ENCODE measurements at regions not wholly inside any gene's neighbourhood (a gene's known extent, or its start where the extent isn't known, plus 50 kb on each side); places are given as distances from the start of the nearest gene placed in this dataset.

- Histone ChIP-seq H3K4me1 (no peaks in the 10 kb centered on the region), H3K36me3 (no peaks in the 10 kb centered on the region), H3K4me3 (no peak overlapping the region), H3K9ac (no peak overlapping the region), H3K9me3 (replicated peaks in 1 of 11) (no peaks in the 10 kb centered on the region), H3K27me3 (no peaks in the 10 kb centered on the region), H3K4me2 (no peak overlapping the region), H4K20me1 (no peaks in the 10 kb centered on the region), H3K27ac (no peak overlapping the region)
- no peak for TF ChIP-seq Cebpa-rat (IDR thresholded peaks at IDR 0.05)
These were observed 646.2 kb upstream of the FOXG1 start for GRCh38 chr14:28120391-28120790.

GRCh38 chr14:28121512-28122297 lies 644.9 kb upstream of the FOXG1 start:
- H3K27ac ChIP-seq, result no peak overlapping the region
- H3K4me1 ChIP-seq, result no peaks in the 10 kb centered on the region
- H3K9ac ChIP-seq, result no peak overlapping the region
- no peaks in the 10 kb centered on the region for H3K9me3 ChIP-seq (replicated peaks in 1 of 11)
- no peak overlapping the region for H3K4me2 ChIP-seq
- no peak overlapping the region for H3K4me3 ChIP-seq
- H3K36me3 ChIP-seq, result no peaks in the 10 kb centered on the region
- no peaks in the 10 kb centered on the region for H4K20me1 ChIP-seq
- no peaks in the 10 kb centered on the region for H3K27me3 ChIP-seq
- no peak for TF ChIP-seq Cebpa-rat (IDR thresholded peaks at IDR 0.05)

DNA sequence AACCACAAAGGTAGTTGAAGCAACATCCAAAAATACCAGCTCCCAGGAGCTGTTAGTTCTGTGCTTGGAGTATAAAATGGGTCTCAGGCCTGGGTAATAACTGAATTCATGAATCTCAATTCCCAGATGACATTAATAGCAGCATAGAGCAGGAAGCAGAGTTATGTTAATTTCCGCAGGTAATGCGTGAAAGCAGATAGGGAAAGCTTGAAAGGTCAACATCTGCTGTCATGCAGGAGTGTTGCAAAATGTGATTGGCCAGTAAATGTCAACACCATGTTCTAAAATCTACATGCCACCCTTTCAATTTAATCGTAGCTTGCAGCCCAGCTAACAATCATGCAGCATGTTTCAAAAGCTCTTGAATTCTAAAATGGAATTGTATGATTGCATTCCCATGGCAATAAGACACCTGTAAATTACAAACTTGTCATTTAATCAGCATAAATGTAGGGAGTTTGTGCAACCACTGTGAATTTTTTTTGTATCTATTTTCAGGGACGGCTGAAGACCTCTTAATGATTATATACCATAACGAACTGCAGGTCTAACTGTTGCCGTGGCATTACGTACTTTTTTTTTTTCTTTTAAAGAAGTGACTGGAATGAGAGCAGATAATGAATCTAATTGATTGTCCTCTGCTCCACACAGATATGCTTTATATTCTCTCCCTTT lies 635.8 kb upstream of the FOXG1 start:
- no peaks in the 10 kb centered on the region for H4K20me1 ChIP-seq
- no peak for TF ChIP-seq Cebpa-rat (IDR thresholded peaks at IDR 0.05)
- no peak overlapping the region for H3K4me2 ChIP-seq
- H3K27ac ChIP-seq, result no peak overlapping the region
- H3K36me3 ChIP-seq, result no peaks in the 10 kb centered on the region
- no peaks in the 10 kb centered on the region for H3K27me3 ChIP-seq
- peaks cover 0 to 6% (median 0%) of the 10 kb centered on the region in 10 experiments; a peak in 1 of 20 replicates for H3K4me1 ChIP-seq
- no peaks in the 10 kb centered on the region for H3K9me3 ChIP-seq (replicated peaks in 1 of 11)
- no peak overlapping the region for H3K9ac ChIP-seq
- H3K4me3 ChIP-seq, result no peak overlapping the region

GRCh38 chr14:28138341-28138740 lies 628.2 kb upstream of the FOXG1 start:
- no peak for TF ChIP-seq Cebpa-rat (IDR thresholded peaks at IDR 0.05)
- Histone ChIP-seq H3K36me3 (no peaks in the 10 kb centered on the region), H3K9me3 (replicated peaks in 1 of 11) (no peaks in the 10 kb centered on the region), H3K4me3 (no peak overlapping the region), H3K4me1 (no peaks in the 10 kb centered on the region), H3K27me3 (no peaks in the 10 kb centered on the region), H4K20me1 (no peaks in the 10 kb centered on the region), H3K9ac (no peak overlapping the region), H3K4me2 (no peak overlapping the region), H3K27ac (no peak overlapping the region)

- H3K27me3 ChIP-seq, result no peaks in the 10 kb centered on the region
- H3K4me1 ChIP-seq, result no peaks in the 10 kb centered on the region
- H3K9me3 ChIP-seq (replicated peaks in 1 of 11), result no peaks in the 10 kb centered on the region
- no peak overlapping the region for H3K4me3 ChIP-seq
- H3K27ac ChIP-seq, result no peak overlapping the region
- TF ChIP-seq Cebpa-rat (IDR thresholded peaks at IDR 0.05), result no peak
- H3K9ac ChIP-seq, result no peak overlapping the region
- no peaks in the 10 kb centered on the region for H4K20me1 ChIP-seq
- H3K36me3 ChIP-seq, result no peaks in the 10 kb centered on the region
- H3K4me2 ChIP-seq, result no peak overlapping the region
These were observed 624.9 kb upstream of the FOXG1 start for GRCh38 chr14:28141662-28142061.

DNA sequence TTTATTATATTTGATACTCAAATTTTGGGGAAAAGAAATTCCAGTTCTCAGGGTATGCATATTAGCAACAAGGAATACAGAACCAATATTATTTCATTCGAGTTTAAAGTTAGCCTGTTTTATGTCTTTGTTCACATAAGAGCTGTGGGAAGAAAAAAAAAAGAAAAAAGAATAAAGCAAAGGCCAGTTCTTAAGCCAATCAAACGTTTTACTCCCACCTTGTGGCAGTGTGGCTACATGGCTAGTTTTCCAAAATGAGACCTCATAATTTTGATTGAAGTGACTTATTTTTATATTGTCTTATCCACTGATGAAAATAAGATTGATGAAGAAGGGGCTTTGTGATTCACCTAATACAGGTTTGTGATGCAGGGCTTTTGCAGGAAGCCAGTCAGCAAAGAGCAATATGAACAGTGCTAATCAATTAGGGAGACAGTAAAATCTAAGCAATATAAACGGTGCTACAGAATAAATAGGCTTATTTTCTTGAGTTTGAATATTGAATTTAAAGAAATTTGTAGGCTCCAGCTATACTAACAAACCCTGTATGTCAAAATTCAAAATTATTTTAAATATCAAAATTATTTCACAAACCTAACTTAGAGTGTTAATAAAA lies 624.1 kb upstream of the FOXG1 start:
- H3K27me3 ChIP-seq, result no peaks in the 10 kb centered on the region
- no peak overlapping the region for H3K4me2 ChIP-seq
- no peak overlapping the region for H3K9ac ChIP-seq
- no peak for TF ChIP-seq Cebpa-rat (IDR thresholded peaks at IDR 0.05)
- H3K4me3 ChIP-seq, result no peak overlapping the region
- H3K36me3 ChIP-seq, result no peaks in the 10 kb centered on the region
- no peak overlapping the region for H3K27ac ChIP-seq
- H3K9me3 ChIP-seq (replicated peaks in 1 of 11), result no peaks in the 10 kb centered on the region
- no peaks in the 10 kb centered on the region for H4K20me1 ChIP-seq
- no peaks in the 10 kb centered on the region for H3K4me1 ChIP-seq

GRCh38 chr14:28143316-28143715 lies 623.3 kb upstream of the FOXG1 start:
- Histone ChIP-seq H3K36me3 (no peaks in the 10 kb centered on the region), H3K27me3 (no peaks in the 10 kb centered on the region), H3K4me3 (no peak overlapping the region), H4K20me1 (no peaks in the 10 kb centered on the region), H3K9ac (no peak overlapping the region), H3K4me2 (no peak overlapping the region), H3K9me3 (replicated peaks in 1 of 11) (no peaks in the 10 kb centered on the region), H3K27ac (no peak overlapping the region), H3K4me1 (no peaks in the 10 kb centered on the region)
- TF ChIP-seq Cebpa-rat (IDR thresholded peaks at IDR 0.05), result no peak

GRCh38 chr14:28151926-28152325 lies 614.7 kb upstream of the FOXG1 start:
- H3K9ac ChIP-seq, result no peak overlapping the region
- H3K4me2 ChIP-seq, result no peak overlapping the region
- H3K4me3 ChIP-seq, result no peak overlapping the region
- no peaks in the 10 kb centered on the region for H3K27me3 ChIP-seq
- H3K9me3 ChIP-seq (replicated peaks in 1 of 11), result no peaks in the 10 kb centered on the region
- no peak for TF ChIP-seq Cebpa-rat (IDR thresholded peaks at IDR 0.05)
- no peaks in the 10 kb centered on the region for H3K36me3 ChIP-seq
- H3K4me1 ChIP-seq, result no peaks in the 10 kb centered on the region
- H3K27ac ChIP-seq, result no peak overlapping the region
- H4K20me1 ChIP-seq, result no peaks in the 10 kb centered on the region

GRCh38 chr14:28152453-28153044 lies 614.0 kb upstream of the FOXG1 start:
- Histone ChIP-seq H3K27me3 (no peaks in the 10 kb centered on the region), H3K9ac (no peak overlapping the region), H3K36me3 (no peaks in the 10 kb centered on the region), H3K4me2 (no peak overlapping the region), H3K27ac (no peak overlapping the region), H3K4me1 (no peaks in the 10 kb centered on the region), H4K20me1 (no peaks in the 10 kb centered on the region), H3K4me3 (no peak overlapping the region), H3K9me3 (replicated peaks in 1 of 11) (no peaks in the 10 kb centered on the region)
- TF ChIP-seq Cebpa-rat (IDR thresholded peaks at IDR 0.05), result no peak
